GM12872 (cell line): ENCODE measurements at regions not wholly inside any gene's neighbourhood (a gene's known extent, or its start where the extent isn't known, plus 50 kb on each side); places are given as distances from the start of the nearest gene placed in this dataset.

Experiments used
- TF ChIP-seq, protein P1 (sequence below): IDR thresholded peaks from 3 replicates; pipeline ENCODE4 v1.5.1; 2011; ENCODE audit warnings: low read depth, mild to moderate bottlenecking, low read length, moderate library complexity; ENCODE audit not compliant: insufficient read depth

DNA sequence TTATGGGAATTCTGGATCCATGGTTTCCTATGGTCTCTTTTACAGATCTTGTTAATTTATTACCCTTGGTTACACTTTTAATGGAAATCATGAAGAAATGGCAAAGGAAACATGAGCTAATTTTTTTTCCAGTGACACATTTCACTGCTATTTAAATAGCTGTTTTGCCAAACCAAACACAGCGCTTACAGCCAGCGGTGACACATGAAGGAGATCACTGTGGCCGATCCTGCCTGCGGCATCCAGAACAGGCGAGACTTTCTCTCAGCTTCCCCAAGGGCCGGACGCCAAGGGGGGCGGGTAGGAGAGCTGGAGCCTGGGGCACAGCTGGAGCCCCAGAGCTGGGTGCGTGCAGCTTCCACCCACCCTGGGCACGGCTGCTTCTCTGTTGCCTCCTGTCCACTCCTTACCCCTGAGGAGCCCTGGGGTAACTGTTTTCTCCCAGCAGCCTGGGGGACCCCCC is 81.4 kb upstream of the PKDCC start:
- TF ChIP-seq, protein P1, sequence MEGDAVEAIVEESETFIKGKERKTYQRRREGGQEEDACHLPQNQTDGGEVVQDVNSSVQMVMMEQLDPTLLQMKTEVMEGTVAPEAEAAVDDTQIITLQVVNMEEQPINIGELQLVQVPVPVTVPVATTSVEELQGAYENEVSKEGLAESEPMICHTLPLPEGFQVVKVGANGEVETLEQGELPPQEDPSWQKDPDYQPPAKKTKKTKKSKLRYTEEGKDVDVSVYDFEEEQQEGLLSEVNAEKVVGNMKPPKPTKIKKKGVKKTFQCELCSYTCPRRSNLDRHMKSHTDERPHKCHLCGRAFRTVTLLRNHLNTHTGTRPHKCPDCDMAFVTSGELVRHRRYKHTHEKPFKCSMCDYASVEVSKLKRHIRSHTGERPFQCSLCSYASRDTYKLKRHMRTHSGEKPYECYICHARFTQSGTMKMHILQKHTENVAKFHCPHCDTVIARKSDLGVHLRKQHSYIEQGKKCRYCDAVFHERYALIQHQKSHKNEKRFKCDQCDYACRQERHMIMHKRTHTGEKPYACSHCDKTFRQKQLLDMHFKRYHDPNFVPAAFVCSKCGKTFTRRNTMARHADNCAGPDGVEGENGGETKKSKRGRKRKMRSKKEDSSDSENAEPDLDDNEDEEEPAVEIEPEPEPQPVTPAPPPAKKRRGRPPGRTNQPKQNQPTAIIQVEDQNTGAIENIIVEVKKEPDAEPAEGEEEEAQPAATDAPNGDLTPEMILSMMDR: no peak

DNA sequence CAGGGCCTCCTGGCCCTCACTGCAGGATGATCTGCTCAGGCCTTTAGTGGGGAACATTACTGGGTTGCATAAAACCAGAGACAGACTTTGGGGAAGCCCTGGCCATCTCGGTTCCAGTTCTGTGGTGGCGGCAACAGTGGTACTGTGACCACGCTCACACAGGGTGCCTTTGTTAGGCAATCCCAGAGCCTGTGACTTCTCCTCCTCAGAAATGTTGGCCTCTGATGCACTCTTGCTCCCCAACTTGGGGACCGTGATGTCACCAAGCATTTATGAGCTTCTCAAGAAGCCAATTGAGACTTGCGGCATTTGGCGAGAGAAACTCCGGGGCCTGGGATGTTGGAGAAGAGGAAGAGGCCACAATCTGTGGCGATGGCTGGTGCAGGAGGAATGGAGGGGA is 80.9 kb upstream of the PKDCC start:
- TF ChIP-seq, protein P1: no peak

DNA sequence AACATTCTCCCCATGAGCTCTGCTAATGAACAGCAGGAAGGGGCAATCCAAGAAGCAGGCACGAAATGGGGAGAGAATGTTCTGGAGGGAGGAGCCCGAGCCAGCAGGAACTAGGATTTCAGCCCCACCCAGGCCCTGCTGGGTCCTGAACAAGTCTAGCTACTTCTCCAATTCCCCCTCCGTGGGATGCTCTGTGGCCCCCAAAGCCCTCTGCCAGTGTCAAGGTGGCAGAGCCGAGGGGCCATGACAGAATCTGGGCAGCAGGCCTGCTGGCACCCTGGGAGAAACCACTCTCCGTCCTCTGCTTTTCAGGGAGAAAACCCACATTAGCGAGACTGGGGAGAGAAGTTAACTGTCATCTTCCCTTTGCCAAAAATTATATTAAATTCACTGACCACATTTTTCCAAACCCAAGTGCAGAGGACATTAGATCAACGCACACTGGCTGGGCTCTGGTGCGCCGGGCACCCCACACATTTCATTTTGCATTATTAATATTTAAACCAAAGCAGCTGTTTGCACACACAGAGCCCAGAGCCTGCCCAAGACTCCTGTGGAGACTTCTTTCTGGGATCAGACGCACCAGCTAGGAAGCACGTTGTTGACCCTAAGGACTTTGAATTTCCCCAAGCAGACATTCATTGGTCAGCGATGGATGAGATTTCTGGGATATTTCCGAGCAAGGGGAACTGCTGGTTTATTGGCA is 80.2 kb upstream of the PKDCC start:
- TF ChIP-seq, protein P1: no peak

DNA sequence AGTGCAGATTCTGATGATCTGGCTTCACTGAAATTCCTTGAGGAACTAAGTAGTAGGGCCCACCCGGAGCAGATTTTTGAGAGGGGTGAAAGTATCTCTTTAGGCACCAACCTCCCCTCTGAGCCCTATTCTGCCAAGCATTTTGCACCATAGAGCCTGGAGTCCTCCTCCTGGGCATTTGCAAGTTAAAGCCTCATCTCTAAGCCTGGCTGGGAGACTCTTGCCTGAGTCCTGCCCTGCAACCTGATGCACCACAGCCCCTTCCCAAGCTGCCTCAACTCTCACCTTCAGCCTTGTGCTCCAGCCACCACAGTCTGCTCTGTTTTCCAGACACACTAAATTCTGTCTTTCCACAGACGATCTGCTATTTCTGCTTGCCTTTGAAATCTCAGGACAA is 79.6 kb upstream of the PKDCC start:
- TF ChIP-seq, protein P1: no peak

DNA sequence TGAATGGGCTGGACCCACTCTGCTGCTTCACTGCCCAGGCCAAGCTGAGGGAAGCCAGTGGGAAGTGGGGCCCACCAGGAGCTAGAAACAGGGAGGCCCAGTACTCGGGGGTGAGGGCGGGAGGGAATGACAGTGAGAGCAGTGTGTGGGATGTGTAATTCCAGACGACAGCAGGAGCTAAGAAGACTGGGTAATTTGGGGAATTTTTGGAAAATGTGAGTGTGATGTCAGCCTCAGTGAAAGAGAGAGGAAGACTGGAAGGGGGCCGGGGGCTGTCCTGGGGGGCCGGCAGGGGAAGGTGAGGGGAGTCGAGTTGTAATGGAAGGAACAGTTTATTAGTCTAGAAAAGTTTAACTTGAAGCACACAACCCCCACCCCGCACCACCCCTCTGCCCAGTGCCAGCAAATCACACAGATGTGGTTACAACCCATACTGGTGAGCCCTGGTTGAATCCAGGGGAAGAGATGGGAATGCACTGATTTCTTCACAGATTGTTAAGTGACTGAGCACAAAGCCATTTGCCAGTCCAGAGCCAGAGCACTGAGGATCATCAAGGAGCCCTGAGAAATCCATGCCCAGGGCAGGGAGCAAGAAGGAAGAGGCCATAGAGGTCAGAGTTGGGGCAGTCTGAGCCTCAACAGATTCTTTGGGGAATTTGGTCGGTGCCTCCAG is 76.7 kb upstream of the PKDCC start:
- TF ChIP-seq, protein P1: no peak

DNA sequence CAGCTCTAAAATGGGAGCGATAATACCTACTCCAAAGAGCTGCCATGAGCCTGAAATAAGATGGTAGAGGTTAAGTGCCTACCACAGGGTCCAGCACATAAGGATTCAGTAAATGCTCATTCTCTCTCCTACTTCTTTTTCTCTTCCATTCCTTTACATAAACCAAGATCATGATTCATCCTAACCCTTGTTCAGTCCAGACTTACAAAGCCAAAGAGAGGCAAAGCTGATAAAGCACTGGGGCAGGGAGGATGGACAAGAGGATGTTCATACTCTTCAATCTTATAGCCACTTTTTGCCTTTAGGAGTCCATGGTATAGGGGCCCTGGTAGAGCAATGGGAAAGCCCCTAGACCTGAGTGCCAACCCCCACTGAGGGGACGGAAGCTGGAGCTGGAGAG is 75.6 kb upstream of the PKDCC start:
- TF ChIP-seq, protein P1: no peak

DNA sequence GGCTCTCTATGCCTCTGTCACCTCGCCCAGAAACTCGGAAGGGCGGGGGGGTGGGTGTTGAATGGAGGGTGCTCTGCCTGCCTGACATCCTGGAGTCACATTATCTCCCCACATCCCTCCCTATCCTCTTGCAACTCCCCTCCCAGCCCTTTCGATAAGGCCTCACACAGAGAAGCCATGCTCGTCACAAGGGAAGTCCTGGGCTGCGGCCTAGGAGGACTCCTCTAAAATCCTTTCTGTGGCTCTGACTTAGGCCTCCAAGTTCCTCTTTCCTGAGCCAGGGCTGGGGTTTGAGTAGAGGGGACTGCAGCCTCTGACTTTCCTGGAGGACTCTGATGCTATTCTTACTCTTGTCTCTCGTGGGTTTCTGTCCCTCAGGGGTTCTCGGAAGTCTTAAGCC is 75.0 kb upstream of the PKDCC start:
- TF ChIP-seq, protein P1: no peak
